Hepatocyte (in vitro differentiated cells): ENCODE measurements at regions not wholly inside any gene's neighbourhood (a gene's known extent, or its start where the extent isn't known, plus 50 kb on each side); places are given as distances from the start of the nearest gene placed in this dataset.

Experiments used
- DNase-seq: peaks from one replicate; pipeline ENCODE4 v3.0.0-alpha.2; 2016; ENCODE audit warnings: low spot score
- H2AFZ ChIP-seq: fragments of 200-600 bp; sonication (generic); 2 replicates; pipeline ENCODE4 v1.6.0; 2016; ENCODE audit warnings: antibody characterized with exemption, mild to moderate bottlenecking
- H3K27ac ChIP-seq: fragments of 200-600 bp; sonication (generic); 2 replicates; pipeline ENCODE4 v1.5.1; 2016; ENCODE audit warnings: mild to moderate bottlenecking
- H3K27me3 ChIP-seq: fragments of 200-600 bp; sonication (generic); 2 replicates; pipeline ENCODE4 v1.6.1; 2016
- H3K36me3 ChIP-seq: fragments of 200-600 bp; sonication (generic); replicated peaks from 2 replicates; pipeline ENCODE4 v1.5.1; 2016; ENCODE audit warnings: low read depth; ENCODE audit not compliant: insufficient read depth
- H3K4me1 ChIP-seq: fragments of 200-600 bp; sonication (generic); 2 replicates; pipeline ENCODE4 v1.5.1; 2016; ENCODE audit warnings: mild to moderate bottlenecking, moderate library complexity; ENCODE audit not compliant: insufficient read depth
- H3K4me2 ChIP-seq: fragments of 200-600 bp; sonication (generic); 2 replicates; pipeline ENCODE4 v1.6.0; 2016
- H3K4me3 ChIP-seq: fragments of 200-600 bp; sonication (generic); 2 replicates; pipeline ENCODE4 v1.5.1; 2016; ENCODE audit warnings: mild to moderate bottlenecking
- H3K79me2 ChIP-seq: fragments of 200-600 bp; sonication (generic); 2 replicates; pipeline ENCODE4 v1.6.0; 2017; ENCODE audit warnings: mild to moderate bottlenecking
- H3K9me2 ChIP-seq: fragments of 200-600 bp; sonication (generic); replicated peaks from 2 replicates; pipeline ENCODE4 v1.6.0; 2017; ENCODE audit warnings: mild to moderate bottlenecking; ENCODE audit not compliant: insufficient read depth
- H3K9me3 ChIP-seq: fragments of 200-600 bp; sonication (generic); 2 replicates; pipeline ENCODE4 v1.5.1; 2016; ENCODE audit warnings: low read depth, mild to moderate bottlenecking
- H4K20me1 ChIP-seq: fragments of 200-600 bp; sonication (generic); 2 replicates; pipeline ENCODE4 v1.6.0; 2016; ENCODE audit warnings: mild to moderate bottlenecking; ENCODE audit not compliant: insufficient read depth, poor library complexity, severe bottlenecking
- CTCF ChIP-seq: fragments of 200-600 bp; sonication (generic); IDR thresholded peaks from 2 replicates; pipeline ENCODE4 v1.5.1; 2016; ENCODE audit warnings: antibody characterized with exemption, mild to moderate bottlenecking; ENCODE audit not compliant: poor library complexity
- EZH2 ChIP-seq: fragments of 200-600 bp; sonication (generic); IDR thresholded peaks from 2 replicates; pipeline ENCODE4 v1.6.1; 2016; ENCODE audit warnings: antibody characterized with exemption, mild to moderate bottlenecking, borderline replicate concordance
- EZH2phosphoT487 ChIP-seq: fragments of 200-600 bp; sonication (generic); IDR thresholded peaks from one replicate; pipeline ENCODE4 v1.6.1; 2018; ENCODE audit warnings: antibody characterized with exemption, mild to moderate bottlenecking, low read depth, moderate library complexity; ENCODE audit not compliant: unreplicated experiment, severe bottlenecking
- WGBS: methylation state at CpG from one replicate; pipeline ENCODE4 v1.1.6; 2016; ENCODE audit warnings: low lambda C conversion rate; ENCODE audit errors: missing lambda C conversion rate; 5-methylcytosine and 5-hydroxymethylcytosine counted together

- no peak for DNase-seq
- H3K4me2 ChIP-seq = no peak overlapping the region
- H3K9me2 ChIP-seq = no peaks in the 10 kb centered on the region
- H3K27me3 ChIP-seq = no peaks in the 10 kb centered on the region
- no peaks in the 10 kb centered on the region for H3K9me3 ChIP-seq
- no peak overlapping the region for H3K27ac ChIP-seq
- H3K79me2 ChIP-seq = no peaks in the 10 kb centered on the region
- H3K4me1 ChIP-seq = no peaks in the 10 kb centered on the region
- H2AFZ ChIP-seq = no peak overlapping the region
- no peaks in the 10 kb centered on the region for H4K20me1 ChIP-seq
- no peak overlapping the region for H3K4me3 ChIP-seq
- TF ChIP-seq CTCF = no peak
- no peak for TF ChIP-seq EZH2
- TF ChIP-seq EZH2phosphoT487 = no peak
- 95% methylated on average over 1 of the region's 1 CpG for WGBS
- H3K36me3 ChIP-seq = no peaks in the 10 kb centered on the region
Measured at GRCh38 chr12:45102818-45103217, 51.9 kb upstream of the DBX2 start.

- Histone ChIP-seq H3K4me1 (no peaks in the 10 kb centered on the region), H3K4me2 (no peak overlapping the region), H3K36me3 (no peaks in the 10 kb centered on the region), H4K20me1 (no peaks in the 10 kb centered on the region), H3K9me3 (no peaks in the 10 kb centered on the region), H3K27ac (no peak overlapping the region), H3K27me3 (no peaks in the 10 kb centered on the region), H3K4me3 (no peak overlapping the region), H3K79me2 (no peaks in the 10 kb centered on the region), H2AFZ (no peak overlapping the region), H3K9me2 (no peaks in the 10 kb centered on the region)
- DNase-seq = no peak
- 91% methylated on average over 10 of the region's 10 CpGs for WGBS
- TF ChIP-seq EZH2 = no peak
- TF ChIP-seq CTCF = no peak
Measured at GRCh38 chr12:45105996-45106395, 55.1 kb upstream of the DBX2 start.

DNA sequence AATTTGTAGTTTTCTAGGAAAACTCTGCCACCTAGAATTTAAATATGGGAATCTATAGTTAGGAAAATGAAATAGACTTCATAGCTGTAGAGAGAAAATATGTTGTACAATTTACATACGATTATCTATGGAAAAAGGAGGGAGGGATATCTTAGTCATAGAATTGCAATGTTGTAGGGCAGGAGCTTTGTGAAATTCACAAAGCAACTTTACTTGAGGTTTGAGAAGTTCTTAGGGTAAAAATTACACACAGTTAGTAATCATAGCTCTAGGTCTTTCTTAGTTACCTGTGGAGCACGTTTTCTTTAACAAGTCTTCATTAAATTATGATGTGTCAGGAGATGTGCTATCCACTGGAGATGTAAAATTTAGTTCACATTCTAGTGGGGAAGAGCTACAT is 61.4 kb upstream of the DBX2 start:
- no peaks in the 10 kb centered on the region for H3K4me1 ChIP-seq
- 83% methylated on average over 2 of the region's 2 CpGs for WGBS
- DNase-seq = no peak
- no peaks in the 10 kb centered on the region for H3K9me2 ChIP-seq
- no peaks in the 10 kb centered on the region for H3K9me3 ChIP-seq
- H3K4me3 ChIP-seq = no peak overlapping the region
- no peak overlapping the region for H3K4me2 ChIP-seq
- H3K27ac ChIP-seq = no peak overlapping the region
- no peak overlapping the region for H2AFZ ChIP-seq
- no peaks in the 10 kb centered on the region for H4K20me1 ChIP-seq
- no peaks in the 10 kb centered on the region for H3K27me3 ChIP-seq
- H3K36me3 ChIP-seq = no peaks in the 10 kb centered on the region
- H3K79me2 ChIP-seq = no peaks in the 10 kb centered on the region
- TF ChIP-seq EZH2phosphoT487 (no peak), EZH2 (no peak), CTCF (no peak)

GRCh38 chr12:45121224-45121623 is 70.3 kb upstream of the DBX2 start:
- DNase-seq = no peak
- no peak overlapping the region for H2AFZ ChIP-seq
- WGBS = 75% methylated on average over 2 of the region's 2 CpGs
- H3K27me3 ChIP-seq = no peaks in the 10 kb centered on the region
- H3K4me1 ChIP-seq = no peaks in the 10 kb centered on the region
- H3K9me3 ChIP-seq = no peaks in the 10 kb centered on the region
- H3K4me3 ChIP-seq = no peak overlapping the region
- H3K4me2 ChIP-seq = no peak overlapping the region
- H4K20me1 ChIP-seq = no peaks in the 10 kb centered on the region
- no peaks in the 10 kb centered on the region for H3K36me3 ChIP-seq
- H3K79me2 ChIP-seq = no peaks in the 10 kb centered on the region
- no peak for TF ChIP-seq EZH2phosphoT487
- no peak for TF ChIP-seq CTCF
- no peak for TF ChIP-seq EZH2
- H3K9me2 ChIP-seq = no peaks in the 10 kb centered on the region
- no peak overlapping the region for H3K27ac ChIP-seq
